Mammary epithelial cell (primary cell): ENCODE measurements at regions not wholly inside any gene's neighbourhood (a gene's known extent, or its start where the extent isn't known, plus 50 kb on each side); places are given as distances from the start of the nearest gene placed in this dataset.

Experiments
- CTCF ChIP-seq, 2 donors: IDR thresholded peaks in 1 of 2; conservative IDR thresholded peaks in 1 of 2; 2 replicates each; pipeline ENCODE4 v1.5.1; 2011 to 2012; ENCODE audit warnings: inconsistent platforms in 2 of 2, low read length in 2 of 2, mild to moderate bottlenecking in 2 of 2, control low read depth in 1 of 2, low read depth in 1 of 2; ENCODE audit not compliant: insufficient read depth in 1 of 2; ENCODE audit errors: extremely low read depth in 1 of 2
- EZH2 ChIP-seq: IDR thresholded peaks from 2 replicates; pipeline ENCODE4 v1.6.1; 2012; ENCODE audit warnings: low read length, inconsistent platforms, borderline replicate concordance

GRCh38 chr2:175475130-175475529 is 293.6 kb upstream of the ATP5MC3 start:
- TF ChIP-seq CTCF (conservative IDR thresholded peaks at IDR 0.05 in 1 of 2, IDR thresholded peaks at IDR 0.05 in 1 of 2; ENCODE audit: extremely low read depth in 1 of 2, insufficient read depth in 1 of 2, low read depth in 1 of 2, low read length in 2 of 2): no peak
- no peak for TF ChIP-seq EZH2
